ENCODE measurements at regions not wholly inside any gene's neighbourhood (a gene's known extent, or its start where the extent isn't known, plus 50 kb on each side); places are given as distances from the start of the nearest gene placed in this dataset.

DNA sequence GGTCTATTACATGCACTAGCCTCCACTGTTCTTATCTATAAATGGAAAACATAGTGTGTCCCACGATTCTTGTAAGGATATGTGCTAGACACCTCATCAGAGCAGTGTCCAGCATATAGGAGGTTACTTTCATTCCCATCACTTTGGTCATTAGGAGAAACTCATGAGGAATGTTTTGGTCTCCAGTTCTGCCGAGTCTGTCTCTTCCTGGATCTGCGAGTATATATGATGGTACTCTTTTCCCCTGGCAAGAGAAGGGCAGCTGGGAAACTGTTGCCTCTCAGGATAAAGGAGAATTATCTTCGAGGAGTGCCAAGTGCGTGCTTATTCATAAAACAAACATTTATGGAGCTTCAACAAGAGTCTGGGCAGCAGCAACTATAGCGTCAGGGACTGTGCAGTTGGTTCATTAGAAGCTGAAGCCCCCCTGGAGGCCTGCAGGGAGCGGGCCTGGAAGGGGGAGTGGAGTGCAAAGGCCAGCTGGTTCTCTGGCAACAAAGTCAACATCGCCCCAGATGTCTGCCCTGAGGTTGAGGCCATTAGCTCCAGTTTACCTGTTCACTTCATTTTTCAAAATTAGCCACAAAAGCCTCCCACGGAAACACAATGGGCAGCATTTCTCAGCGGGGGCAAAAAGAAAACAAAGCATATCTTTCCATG is 811.9 kb downstream of the MAFB start:
- Histone ChIP-seq H2AFZ (ENCODE audit: low read depth, low read length) (no peak overlapping the region), H3K27me3 (ENCODE audit: low read depth, low read length) (no peaks in the 10 kb centered on the region), H3K4me2 (ENCODE audit: low read length) (no peak overlapping the region), H3K36me3 (replicated peaks; ENCODE audit: low read depth, low read length) (peaks cover 2% of the 10 kb centered on the region), H3K27ac (ENCODE audit: low read length) (no peak overlapping the region), H3K4me3 (ENCODE audit: low read length) (no peak overlapping the region), H3K79me2 (ENCODE audit: low read length) (no peaks in the 10 kb centered on the region), H3K9ac (ENCODE audit: low read length) (no peak overlapping the region), H3K4me1 (ENCODE audit: low read length) (peaks cover 34% of the 10 kb centered on the region), H4K20me1 (ENCODE audit: insufficient read depth, low read length) (no peaks in the 10 kb centered on the region), H3K9me3 (ENCODE audit: insufficient read depth, low read length) (peaks cover 2% of the 10 kb centered on the region)
- no peak for TF ChIP-seq EZH2phosphoT487 (IDR thresholded peaks at IDR 0.05; ENCODE audit: low read depth)
- TF ChIP-seq, protein P1, sequence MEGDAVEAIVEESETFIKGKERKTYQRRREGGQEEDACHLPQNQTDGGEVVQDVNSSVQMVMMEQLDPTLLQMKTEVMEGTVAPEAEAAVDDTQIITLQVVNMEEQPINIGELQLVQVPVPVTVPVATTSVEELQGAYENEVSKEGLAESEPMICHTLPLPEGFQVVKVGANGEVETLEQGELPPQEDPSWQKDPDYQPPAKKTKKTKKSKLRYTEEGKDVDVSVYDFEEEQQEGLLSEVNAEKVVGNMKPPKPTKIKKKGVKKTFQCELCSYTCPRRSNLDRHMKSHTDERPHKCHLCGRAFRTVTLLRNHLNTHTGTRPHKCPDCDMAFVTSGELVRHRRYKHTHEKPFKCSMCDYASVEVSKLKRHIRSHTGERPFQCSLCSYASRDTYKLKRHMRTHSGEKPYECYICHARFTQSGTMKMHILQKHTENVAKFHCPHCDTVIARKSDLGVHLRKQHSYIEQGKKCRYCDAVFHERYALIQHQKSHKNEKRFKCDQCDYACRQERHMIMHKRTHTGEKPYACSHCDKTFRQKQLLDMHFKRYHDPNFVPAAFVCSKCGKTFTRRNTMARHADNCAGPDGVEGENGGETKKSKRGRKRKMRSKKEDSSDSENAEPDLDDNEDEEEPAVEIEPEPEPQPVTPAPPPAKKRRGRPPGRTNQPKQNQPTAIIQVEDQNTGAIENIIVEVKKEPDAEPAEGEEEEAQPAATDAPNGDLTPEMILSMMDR (IDR thresholded peaks at IDR 0.05; ENCODE audit: low read depth, low read length), result no peak

DNA sequence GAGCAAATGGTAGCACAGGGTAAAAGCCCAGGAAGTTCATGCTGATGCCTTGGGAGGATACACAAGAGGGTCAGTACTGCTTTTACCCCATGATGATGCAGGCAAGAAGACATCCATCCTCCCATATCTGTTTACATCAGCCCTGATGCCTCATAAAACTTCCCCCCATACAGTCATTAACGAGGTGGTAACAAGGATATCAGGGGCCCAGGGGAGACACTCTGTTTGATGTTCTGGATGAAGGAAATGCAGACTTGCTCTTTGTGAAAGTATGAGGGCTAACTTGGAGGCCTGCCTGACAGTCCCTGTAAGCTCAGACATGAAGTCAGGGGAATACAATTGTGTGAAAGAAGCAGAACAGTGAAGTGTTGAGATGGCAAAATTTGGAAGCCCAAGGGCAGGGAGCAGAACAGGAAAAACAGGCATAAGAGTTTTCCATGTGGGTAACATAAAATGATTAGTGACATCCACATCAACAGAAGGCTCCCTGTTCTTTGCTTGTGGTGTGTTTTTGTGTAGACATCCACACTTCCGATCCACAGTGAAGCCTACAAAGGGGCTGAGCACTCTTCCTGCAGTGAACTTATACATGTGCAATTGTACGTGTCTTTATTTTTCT is 813.4 kb downstream of the MAFB start:
- H3K4me2 ChIP-seq (ENCODE audit: low read length), result no peak overlapping the region
- peaks cover 39% of the 10 kb centered on the region for H3K4me1 ChIP-seq (ENCODE audit: low read length)
- H3K27me3 ChIP-seq (ENCODE audit: low read depth, low read length), result no peaks in the 10 kb centered on the region
- no peak overlapping the region for H3K4me3 ChIP-seq (ENCODE audit: low read length)
- no peak for TF ChIP-seq EZH2phosphoT487 (IDR thresholded peaks at IDR 0.05; ENCODE audit: low read depth)
- TF ChIP-seq, protein P1 (IDR thresholded peaks at IDR 0.05; ENCODE audit: low read depth, low read length), result no peak
- H3K27ac ChIP-seq (ENCODE audit: low read length), result no peak overlapping the region
- H3K79me2 ChIP-seq (ENCODE audit: low read length), result no peaks in the 10 kb centered on the region
- H2AFZ ChIP-seq (ENCODE audit: low read depth, low read length), result peak overlapping the region; percentile 84
- H3K9me3 ChIP-seq (ENCODE audit: insufficient read depth, low read length), result no peaks in the 10 kb centered on the region
- no peak overlapping the region for H3K9ac ChIP-seq (ENCODE audit: low read length)
- no peaks in the 10 kb centered on the region for H3K36me3 ChIP-seq (replicated peaks; ENCODE audit: low read depth, low read length)
- H4K20me1 ChIP-seq (ENCODE audit: insufficient read depth, low read length), result no peaks in the 10 kb centered on the region

DNA sequence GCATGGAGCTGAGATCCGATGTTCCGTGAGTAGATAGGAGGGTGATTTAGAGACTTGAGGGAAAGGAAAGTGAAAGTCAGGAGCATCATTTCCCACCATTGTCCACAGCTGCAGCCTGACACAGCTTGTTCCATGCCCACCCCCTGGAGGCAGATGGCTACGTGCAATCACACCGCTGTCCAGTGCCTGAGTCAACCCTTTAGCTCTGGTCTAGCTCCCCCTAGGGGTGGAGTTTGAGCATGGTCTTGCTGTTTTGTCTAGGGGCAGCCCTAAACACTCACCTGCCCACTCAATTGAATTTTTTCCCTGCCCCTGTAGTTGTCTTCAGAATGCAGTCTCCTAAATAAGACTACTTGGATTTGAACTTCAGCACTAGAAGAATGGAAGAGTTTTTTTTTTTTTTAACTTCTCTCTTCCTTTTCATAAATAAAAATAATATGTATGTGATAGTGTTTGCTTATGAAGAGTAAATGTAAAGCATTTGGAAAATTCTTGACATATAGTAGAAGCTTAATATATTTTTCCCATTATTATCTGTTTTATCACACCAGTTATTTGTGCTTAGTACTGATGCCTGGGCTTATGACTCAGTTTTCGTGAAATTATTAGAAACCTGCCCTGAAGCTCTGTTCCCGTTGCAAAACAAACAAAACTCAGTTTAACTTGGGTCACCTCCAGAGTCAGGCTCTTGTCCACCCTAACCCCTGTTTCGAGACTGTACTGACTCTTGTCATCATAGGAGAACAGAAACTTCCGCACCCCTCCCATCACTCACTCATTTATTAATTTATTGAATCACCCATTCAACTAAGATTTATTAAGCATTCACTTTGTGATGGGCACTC is 814.8 kb downstream of the MAFB start:
- Histone ChIP-seq H3K36me3 (replicated peaks; ENCODE audit: low read depth, low read length) (no peaks in the 10 kb centered on the region), H3K4me2 (ENCODE audit: low read length) (peak overlapping the region; percentile 75), H4K20me1 (ENCODE audit: insufficient read depth, low read length) (no peaks in the 10 kb centered on the region), H3K27me3 (ENCODE audit: low read depth, low read length) (no peaks in the 10 kb centered on the region), H2AFZ (ENCODE audit: low read depth, low read length) (peak overlapping the region; percentile 66), H3K9ac (ENCODE audit: low read length) (peak overlapping the region; percentile 60), H3K79me2 (ENCODE audit: low read length) (no peaks in the 10 kb centered on the region), H3K27ac (ENCODE audit: low read length) (peak overlapping the region; percentile 74), H3K4me1 (ENCODE audit: low read length) (peaks cover 39% of the 10 kb centered on the region), H3K4me3 (ENCODE audit: low read length) (peak overlapping the region; percentile 49), H3K9me3 (ENCODE audit: insufficient read depth, low read length) (no peaks in the 10 kb centered on the region)
- TF ChIP-seq, protein P1 (IDR thresholded peaks at IDR 0.05; ENCODE audit: low read depth, low read length), result peak; percentile 100
- no peak for TF ChIP-seq EZH2phosphoT487 (IDR thresholded peaks at IDR 0.05; ENCODE audit: low read depth)

DNA sequence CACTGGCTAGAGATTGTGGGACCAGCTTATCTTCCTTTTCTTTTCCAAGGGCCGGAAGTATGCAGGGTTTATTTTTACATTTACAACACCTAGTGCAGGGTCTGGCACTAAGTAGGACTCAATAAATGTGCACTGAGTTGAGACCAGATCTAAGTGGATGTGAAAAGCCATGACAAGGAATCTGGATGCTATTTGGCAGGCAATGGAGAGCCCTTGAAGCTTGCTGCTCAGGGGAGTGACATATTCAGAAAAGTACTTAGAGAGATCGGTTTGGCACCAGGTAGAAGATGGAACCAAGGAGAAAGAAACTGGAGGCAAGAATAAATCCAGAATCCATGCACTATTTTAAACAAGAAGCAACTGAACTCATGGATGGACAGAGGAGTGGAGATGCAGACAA is 815.8 kb downstream of the MAFB start:
- H3K9me3 ChIP-seq (ENCODE audit: insufficient read depth, low read length), result no peaks in the 10 kb centered on the region
- H3K9ac ChIP-seq (ENCODE audit: low read length), result peak overlapping the region; percentile 60
- TF ChIP-seq, protein P1 (IDR thresholded peaks at IDR 0.05; ENCODE audit: low read depth, low read length), result no peak
- no peak for TF ChIP-seq EZH2phosphoT487 (IDR thresholded peaks at IDR 0.05; ENCODE audit: low read depth)
- H3K36me3 ChIP-seq (replicated peaks; ENCODE audit: low read depth, low read length), result no peaks in the 10 kb centered on the region
- H3K4me1 ChIP-seq (ENCODE audit: low read length), result peaks cover 39% of the 10 kb centered on the region
- no peaks in the 10 kb centered on the region for H4K20me1 ChIP-seq (ENCODE audit: insufficient read depth, low read length)
- no peaks in the 10 kb centered on the region for H3K27me3 ChIP-seq (ENCODE audit: low read depth, low read length)
- peak overlapping the region; percentile 66 for H2AFZ ChIP-seq (ENCODE audit: low read depth, low read length)
- peak overlapping the region; percentile 74 for H3K27ac ChIP-seq (ENCODE audit: low read length)
- peak overlapping the region; percentile 75 for H3K4me2 ChIP-seq (ENCODE audit: low read length)
- no peaks in the 10 kb centered on the region for H3K79me2 ChIP-seq (ENCODE audit: low read length)
- peak overlapping the region; percentile 49 for H3K4me3 ChIP-seq (ENCODE audit: low read length)
